ENCODE measurements at regions not wholly inside any gene's neighbourhood (a gene's known extent, or its start where the extent isn't known, plus 50 kb on each side); places are given as distances from the start of the nearest gene placed in this dataset.

GRCh38 chr9:90985631-90986030 lies 184.0 kb downstream of the SYK start (continued):
- TF ChIP-seq TBP (IDR thresholded peaks at IDR 0.05; ENCODE audit: low read depth, low read length) (no peak), CTBP2 (IDR thresholded peaks at IDR 0.05; ENCODE audit: borderline replicate concordance, insufficient read depth, insufficient read length, low read length) (no peak), CBX8 (IDR thresholded peaks at IDR 0.05; ENCODE audit: borderline replicate concordance, low read depth, low read length) (no peak), ASH2L (IDR thresholded peaks at IDR 0.05; ENCODE audit: low read length) (no peak), JUN (IDR thresholded peaks at IDR 0.05; ENCODE audit: low read depth, low read length) (no peak)
